ENCODE measurements at regions not wholly inside any gene's neighbourhood (a gene's known extent, or its start where the extent isn't known, plus 50 kb on each side); places are given as distances from the start of the nearest gene placed in this dataset.

DNA sequence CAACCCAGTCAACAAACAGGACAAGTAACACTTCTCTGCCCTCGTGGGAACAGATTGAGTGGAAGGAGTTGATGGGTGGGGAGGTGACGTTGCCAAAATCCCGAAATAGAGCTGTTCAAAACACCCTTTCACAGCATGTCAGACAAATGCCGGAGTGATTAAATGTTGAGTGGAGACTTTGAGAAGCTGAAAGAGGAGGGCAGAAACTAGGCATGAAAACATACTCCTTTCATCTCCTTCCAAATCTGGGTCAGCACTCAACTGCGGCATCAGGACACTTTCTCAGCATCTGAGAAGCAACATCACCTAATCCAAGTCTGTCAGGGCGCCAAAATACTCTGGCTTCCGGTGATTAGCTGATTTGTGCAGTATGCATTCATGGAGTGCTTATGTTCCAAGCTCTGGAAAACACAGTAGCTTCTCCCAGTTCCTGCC, 51.5 kb upstream of the MRI1 start:
- no peak for ATAC-seq (ENCODE audit: low FRiP score in 2 of 2)
- 33 to 42% methylated on average over 7 of the region's 7 CpGs for WGBS, 2 donors

DNA sequence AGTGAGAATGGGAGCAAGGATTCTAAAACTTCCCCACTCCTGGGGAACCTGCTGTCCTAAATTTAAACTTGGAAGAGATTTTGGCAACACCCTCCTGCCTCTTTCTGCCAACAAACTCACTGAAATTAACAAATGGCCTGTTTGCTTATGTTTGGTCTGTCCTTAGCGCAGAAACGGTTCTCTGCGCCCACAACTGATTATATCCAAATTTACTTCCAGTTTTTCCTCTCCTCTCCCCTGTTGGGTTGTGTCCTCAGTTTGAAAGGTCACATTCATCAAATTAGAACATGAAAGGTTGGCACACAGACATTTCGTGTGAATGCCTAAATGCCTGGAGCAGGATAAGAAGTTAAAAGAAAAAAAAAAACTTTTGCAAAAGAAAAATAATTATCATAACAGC, 56.4 kb upstream of the MRI1 start:
- TF ChIP-seq CTCF (IDR thresholded peaks at IDR 0.05) = no peak
- no peak for TF ChIP-seq POLR2AphosphoS5 (IDR thresholded peaks at IDR 0.05)
- TF ChIP-seq EP300 (IDR thresholded peaks at IDR 0.05) = no peak
- no peak for TF ChIP-seq POLR2A (IDR thresholded peaks at IDR 0.05)
- Histone ChIP-seq H3K36me3 (no peaks in the 10 kb centered on the region), H3K27ac (no peak overlapping the region), H3K4me3 (no peak overlapping the region), H3K27me3 (no peaks in the 10 kb centered on the region), H3K9me3 (peaks cover 0 to 12% (median 4%) of the 10 kb centered on the region in 4 donors), H3K4me1 (peaks cover 0 to 3% (median 0%) of the 10 kb centered on the region in 4 donors)
- no peak for ATAC-seq (ENCODE audit: low FRiP score in 2 of 2)
- WGBS, 2 donors = 23 to 25% methylated on average over 4 of the region's 4 CpGs
- no peak for DNase-seq

More for the DNA sequence above, 51.5 kb upstream of the MRI1 start:
- H3K4me1 ChIP-seq = peaks cover 0 to 3% (median 0%) of the 10 kb centered on the region in 4 donors
- TF ChIP-seq EP300 (IDR thresholded peaks at IDR 0.05) (no peak), POLR2A (IDR thresholded peaks at IDR 0.05) (no peak), CTCF (IDR thresholded peaks at IDR 0.05) (no peak), POLR2AphosphoS5 (IDR thresholded peaks at IDR 0.05) (no peak)
- H3K36me3 ChIP-seq = no peaks in the 10 kb centered on the region
- H3K9me3 ChIP-seq = no peaks in the 10 kb centered on the region
- H3K27me3 ChIP-seq = no peaks in the 10 kb centered on the region
- no peak for DNase-seq
- H3K4me3 ChIP-seq = no peak overlapping the region
- H3K27ac ChIP-seq = no peak overlapping the region

DNA sequence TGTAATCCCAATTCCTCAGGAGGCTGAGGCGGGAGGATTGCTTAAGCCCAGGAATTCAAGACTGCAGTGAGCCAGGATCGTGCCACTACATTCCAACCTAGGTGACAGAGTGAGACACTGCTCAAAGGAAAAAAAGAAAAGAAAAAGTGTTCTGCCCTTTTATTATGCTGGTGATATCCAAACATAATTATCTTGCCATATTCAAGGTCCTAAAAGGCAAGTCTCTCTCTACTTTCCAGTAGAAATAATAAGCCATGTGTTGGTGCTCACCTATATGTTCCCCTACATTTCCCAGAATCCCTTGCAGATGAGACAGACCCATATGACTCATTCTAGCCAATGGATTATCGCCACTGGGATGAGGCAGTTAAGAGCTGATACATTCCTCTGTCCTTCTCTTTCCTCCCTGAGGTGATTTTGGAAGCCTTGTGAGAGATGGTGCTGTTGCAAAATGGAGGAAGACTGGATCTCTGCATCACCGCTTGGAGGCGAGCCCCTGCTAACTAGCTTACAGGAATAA, 58.3 kb upstream of the MRI1 start:
- 91 to 95% methylated on average over 5 of the region's 5 CpGs for WGBS, 2 donors
- TF ChIP-seq CTCF (IDR thresholded peaks at IDR 0.05) (no peak), EP300 (IDR thresholded peaks at IDR 0.05) (no peak), POLR2AphosphoS5 (IDR thresholded peaks at IDR 0.05) (no peak), POLR2A (IDR thresholded peaks at IDR 0.05) (no peak)
- H3K36me3 ChIP-seq = no peaks in the 10 kb centered on the region
- H3K4me3 ChIP-seq = no peak overlapping the region
- H3K27ac ChIP-seq = no peak overlapping the region
- no peak for ATAC-seq (ENCODE audit: low FRiP score in 2 of 2)
- H3K9me3 ChIP-seq = peaks cover 0 to 21% (median 5%) of the 10 kb centered on the region in 4 donors
- H3K4me1 ChIP-seq = peaks cover 0 to 3% (median 0%) of the 10 kb centered on the region in 4 donors
- no peaks in the 10 kb centered on the region for H3K27me3 ChIP-seq
- no peak for DNase-seq

DNA sequence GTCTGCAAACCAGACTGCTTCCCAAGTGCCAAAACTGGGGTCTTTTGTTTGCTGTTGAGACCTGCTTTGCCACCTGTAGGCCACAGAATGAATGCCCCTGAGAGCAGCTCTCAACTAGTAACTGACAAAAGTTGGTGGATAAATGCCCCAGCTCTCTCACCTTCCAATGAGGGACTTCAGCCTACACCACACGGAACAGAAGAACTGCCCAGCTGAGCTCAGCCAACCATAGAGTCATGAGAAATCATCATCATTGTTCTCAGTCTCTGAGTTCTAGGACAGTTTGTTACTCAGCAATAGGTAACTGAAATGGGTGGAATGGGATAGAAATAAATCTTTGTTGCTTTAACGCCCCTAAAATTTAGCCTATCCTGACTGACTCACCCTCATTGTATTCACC, 59.1 kb upstream of the MRI1 start:
- 91 to 94% methylated on average over 2 of the region's 2 CpGs for WGBS, 2 donors
- no peak for DNase-seq
- no peak for TF ChIP-seq EP300 (IDR thresholded peaks at IDR 0.05)
- TF ChIP-seq POLR2AphosphoS5 (IDR thresholded peaks at IDR 0.05) = no peak
- no peak for TF ChIP-seq CTCF (IDR thresholded peaks at IDR 0.05)
- no peak for TF ChIP-seq POLR2A (IDR thresholded peaks at IDR 0.05)
- no peaks in the 10 kb centered on the region for H3K27me3 ChIP-seq
- no peak overlapping the region for H3K27ac ChIP-seq
- H3K4me1 ChIP-seq = peaks cover 0 to 3% (median 0%) of the 10 kb centered on the region in 4 donors
- H3K9me3 ChIP-seq = peaks cover 0 to 21% (median 5%) of the 10 kb centered on the region in 4 donors
- no peaks in the 10 kb centered on the region for H3K36me3 ChIP-seq
- no peak for ATAC-seq (ENCODE audit: low FRiP score in 2 of 2)
- no peak overlapping the region for H3K4me3 ChIP-seq

DNA sequence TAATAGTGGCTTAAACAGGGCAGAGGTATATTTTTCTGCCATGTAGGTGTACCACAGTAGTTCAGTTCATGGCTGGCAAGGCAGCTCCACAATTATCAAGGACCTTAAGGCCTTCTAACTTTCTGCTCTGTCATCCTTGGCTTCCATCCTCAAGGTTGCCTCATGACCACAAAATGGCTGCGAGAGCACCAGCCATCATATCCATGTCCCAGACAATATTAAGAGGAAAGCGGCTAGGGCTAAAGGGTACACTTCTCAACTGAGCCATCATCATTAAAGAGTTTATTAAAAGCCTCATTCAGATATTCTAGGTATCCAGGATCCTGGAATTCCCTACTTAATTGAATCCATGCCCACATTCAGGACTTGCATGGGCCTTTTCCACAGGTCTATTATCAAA, 62.7 kb upstream of the MRI1 start:
- Histone ChIP-seq H3K36me3 (no peaks in the 10 kb centered on the region), H3K9me3 (peaks cover 0 to 21% (median 5%) of the 10 kb centered on the region in 4 donors), H3K4me1 (no peaks in the 10 kb centered on the region), H3K27ac (no peak overlapping the region), H3K27me3 (no peaks in the 10 kb centered on the region), H3K4me3 (no peak overlapping the region)
- ATAC-seq (ENCODE audit: low FRiP score in 2 of 2) (no peak), DNase-seq (no peak)
- 92 to 100% methylated on average over 2 of the region's 2 CpGs for WGBS, 2 donors
- TF ChIP-seq EP300 (IDR thresholded peaks at IDR 0.05) (no peak), POLR2AphosphoS5 (IDR thresholded peaks at IDR 0.05) (no peak), POLR2A (IDR thresholded peaks at IDR 0.05) (no peak), CTCF (IDR thresholded peaks at IDR 0.05) (no peak)
